Activated CD8-positive, alpha-beta memory T cell treated with anti-CD3 and anti-CD28 coated beads for 48 hours (primary cell): ENCODE measurements at regions not wholly inside any gene's neighbourhood (a gene's known extent, or its start where the extent isn't known, plus 50 kb on each side); places are given as distances from the start of the nearest gene placed in this dataset.

ENCODE experiments used
- DNase-seq, 3 experiments: peaks; one replicate each; pipeline ENCODE4 v3.0.0-alpha.2; 2020; ENCODE audit warnings: low read depth in 2 of 3, low spot score in 2 of 3

DNA sequence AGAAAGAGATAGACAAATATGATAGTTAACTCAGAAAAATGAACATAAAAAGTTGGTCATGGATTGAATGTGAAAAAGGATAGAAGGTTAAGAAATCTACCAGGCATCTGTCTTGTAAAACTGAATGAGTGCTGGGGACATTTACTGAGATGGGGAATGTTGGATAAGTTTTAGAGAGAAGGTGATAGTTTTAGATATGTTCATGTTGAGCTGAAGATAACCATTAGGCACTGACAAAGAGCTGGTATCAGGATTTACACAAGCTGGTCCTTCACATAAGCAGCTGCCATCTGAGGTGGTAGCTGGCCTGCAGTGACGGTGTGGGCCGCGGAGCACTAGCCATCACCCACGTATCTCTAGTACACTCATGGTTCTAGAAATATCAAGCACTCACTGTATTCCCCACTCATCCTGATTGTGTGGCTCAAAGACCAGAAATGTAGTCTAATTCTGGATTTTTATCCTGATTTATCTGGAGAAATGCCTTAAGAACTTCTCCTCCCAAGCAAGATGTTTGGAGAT lies 194.4 kb upstream of the KCNJ16 start:
- DNase-seq = no peak

- DNase-seq = no peak
These were observed 192.7 kb upstream of the KCNJ16 start for GRCh38 chr17:69882281-69882680.

DNA sequence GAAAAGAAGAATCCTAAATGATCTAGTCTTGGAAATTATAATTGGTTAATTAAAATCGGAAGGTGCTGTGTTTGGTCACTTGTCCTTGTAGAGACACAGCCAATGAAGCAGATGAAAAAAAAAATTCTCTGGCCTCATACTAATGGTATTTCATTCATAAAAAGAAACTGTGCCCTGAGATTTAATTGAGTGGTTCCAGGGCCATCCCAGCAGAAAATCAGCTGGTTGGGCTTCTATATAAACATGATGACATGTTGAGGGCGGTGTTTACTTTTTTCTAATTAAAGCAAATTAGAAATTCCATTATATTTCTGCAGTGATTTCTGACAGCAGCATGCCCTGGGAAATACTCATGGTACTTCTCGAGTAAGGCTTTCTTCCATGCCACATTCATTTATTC lies 191.9 kb upstream of the KCNJ16 start:
- DNase-seq = no peak

GRCh38 chr17:69884356-69884755 lies 190.7 kb upstream of the KCNJ16 start:
- DNase-seq = no peak

- no peak for DNase-seq
These were observed 190.2 kb upstream of the KCNJ16 start for GRCh38 chr17:69884846-69885245.

- DNase-seq = no peak
These were observed 176.4 kb upstream of the KCNJ16 start for GRCh38 chr17:69898601-69899000.

DNA sequence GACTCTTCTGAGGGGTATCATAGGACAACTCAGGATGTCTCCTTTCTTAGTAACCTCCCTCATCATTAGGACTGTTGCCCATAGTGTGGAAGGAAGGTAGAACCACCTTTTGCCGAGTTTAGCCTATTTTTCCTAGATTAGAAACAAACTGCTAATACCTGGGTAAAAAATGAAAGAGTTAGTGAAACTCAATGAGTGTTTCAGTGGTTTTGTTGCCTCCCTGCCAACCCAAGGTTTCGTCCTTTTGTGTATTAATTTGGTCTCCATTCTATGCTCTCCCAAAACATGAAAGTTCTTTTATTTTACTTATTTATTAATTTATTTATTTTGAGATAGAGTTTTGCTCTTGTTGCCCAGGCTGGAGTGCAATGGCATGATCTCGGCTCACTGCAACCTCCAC lies 174.9 kb upstream of the KCNJ16 start:
- no peak for DNase-seq

- DNase-seq = no peak
These were observed 174.2 kb upstream of the KCNJ16 start for GRCh38 chr17:69900829-69901228.

DNA sequence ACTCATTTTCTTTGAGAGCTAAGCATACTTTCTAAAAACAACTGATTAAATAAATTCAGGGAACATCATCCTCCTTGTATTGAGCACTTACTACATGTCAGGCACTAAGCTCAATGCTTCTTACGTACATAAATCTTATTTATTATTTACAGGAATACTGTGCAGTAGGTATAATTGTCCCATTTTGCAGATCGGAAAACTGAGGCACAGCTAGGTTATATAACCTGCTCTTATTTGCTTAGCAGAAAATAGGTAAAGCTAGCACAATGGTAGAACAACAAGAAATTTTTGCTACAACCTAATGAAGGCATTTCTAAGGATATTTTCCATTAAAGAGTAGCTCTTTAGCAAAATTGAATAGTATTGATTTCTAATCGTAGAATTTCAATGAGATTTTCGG lies 168.7 kb upstream of the KCNJ16 start:
- no peak for DNase-seq

DNA sequence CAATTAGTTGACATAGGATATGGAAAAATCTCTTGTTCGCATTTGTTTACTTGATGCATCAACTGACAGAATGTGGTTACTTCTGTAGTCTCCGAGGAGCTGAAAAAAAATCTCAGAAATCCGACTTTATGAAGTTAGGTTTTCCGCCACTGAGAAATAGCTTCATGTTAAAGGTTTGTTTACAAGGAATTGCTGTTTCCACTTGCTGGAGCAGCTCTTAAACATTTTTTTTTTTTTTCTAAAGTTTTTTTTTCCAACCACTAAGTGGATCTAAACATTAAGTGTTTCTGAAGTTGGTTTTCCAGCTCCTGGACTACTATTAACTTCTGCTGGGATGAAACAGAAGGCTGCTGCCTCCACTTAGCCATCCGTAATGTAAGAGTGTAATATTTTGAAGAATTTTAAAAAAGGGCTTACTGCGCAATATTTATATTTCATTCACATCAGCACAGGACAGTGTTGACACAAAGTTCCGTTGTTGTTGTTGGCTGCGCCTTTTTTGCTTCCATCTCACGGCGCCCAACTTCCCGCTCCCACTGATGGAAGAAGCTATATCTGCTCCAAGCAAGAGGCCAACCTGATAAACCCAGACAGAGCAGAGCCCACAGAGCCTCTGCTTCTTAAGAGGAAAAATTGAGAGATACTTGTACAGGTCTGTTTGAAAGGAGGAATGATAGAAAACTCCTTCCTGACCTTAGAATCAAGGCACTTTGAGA lies 167.7 kb upstream of the KCNJ16 start:
- no peak for DNase-seq

- DNase-seq = no peak
These were observed 166.2 kb upstream of the KCNJ16 start for GRCh38 chr17:69908626-69909368.

DNA sequence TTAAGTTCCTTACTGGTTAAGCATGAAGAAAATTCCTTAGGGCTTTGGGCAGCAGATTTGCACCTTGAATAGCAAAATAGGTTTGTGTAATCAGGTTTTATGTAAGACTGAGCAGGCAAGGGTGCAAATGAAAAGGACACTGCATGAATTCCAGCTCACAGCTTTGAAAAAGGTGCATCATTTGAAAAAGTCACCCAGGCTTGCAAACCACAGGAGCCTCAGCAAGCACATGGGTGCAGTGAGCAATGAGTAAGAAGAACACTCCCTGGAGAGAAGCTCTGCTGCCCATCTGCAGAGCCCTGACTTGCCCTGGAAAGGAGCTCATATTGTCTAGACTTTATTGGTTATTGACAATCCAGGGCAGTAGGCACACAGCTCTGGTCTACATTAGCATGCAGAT lies 165.6 kb upstream of the KCNJ16 start:
- DNase-seq = no peak

DNA sequence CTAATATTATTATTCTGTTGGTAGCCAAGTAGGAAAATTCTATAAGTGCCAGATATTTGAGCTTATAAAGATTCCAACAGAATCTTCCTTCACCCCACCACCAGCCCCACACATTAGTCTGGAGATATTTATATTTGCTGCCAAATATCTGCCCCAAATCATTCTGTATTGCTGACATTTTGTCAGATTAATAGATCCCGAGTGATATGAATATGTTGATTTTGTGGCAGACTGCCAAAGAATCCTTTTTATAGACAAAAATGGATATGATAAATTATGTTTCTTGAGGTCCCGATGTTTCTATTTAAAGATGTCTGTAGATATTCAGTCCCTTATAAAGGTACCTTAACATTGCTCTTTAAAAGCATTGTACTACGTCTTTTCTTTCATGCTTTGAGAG lies 162.2 kb upstream of the KCNJ16 start:
- DNase-seq = no peak

GRCh38 chr17:69913216-69913615 lies 161.8 kb upstream of the KCNJ16 start:
- DNase-seq = no peak

GRCh38 chr17:69913616-69914015 lies 161.4 kb upstream of the KCNJ16 start:
- no peak for DNase-seq

DNA sequence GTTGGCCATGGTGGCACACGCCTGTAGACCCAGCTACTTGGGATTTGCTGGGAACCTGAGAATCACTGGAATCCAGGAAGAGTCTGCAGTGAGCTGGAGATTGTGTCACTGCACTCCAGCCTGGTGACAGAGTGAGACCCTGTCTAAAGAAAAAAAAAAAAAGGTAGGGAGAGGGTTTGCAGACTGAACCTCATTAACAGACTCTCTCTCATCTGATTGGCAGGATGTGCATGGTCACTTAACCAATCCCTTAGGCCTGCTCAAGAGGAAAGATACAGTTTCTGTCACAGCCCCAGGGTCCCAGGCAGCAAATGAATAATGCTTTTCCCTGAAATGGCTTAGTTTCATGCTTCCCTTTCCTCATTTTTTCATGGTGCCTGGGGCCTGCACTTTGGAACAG lies 160.5 kb upstream of the KCNJ16 start:
- no peak for DNase-seq

GRCh38 chr17:69916761-69917160 lies 158.3 kb upstream of the KCNJ16 start:
- no peak for DNase-seq

DNA sequence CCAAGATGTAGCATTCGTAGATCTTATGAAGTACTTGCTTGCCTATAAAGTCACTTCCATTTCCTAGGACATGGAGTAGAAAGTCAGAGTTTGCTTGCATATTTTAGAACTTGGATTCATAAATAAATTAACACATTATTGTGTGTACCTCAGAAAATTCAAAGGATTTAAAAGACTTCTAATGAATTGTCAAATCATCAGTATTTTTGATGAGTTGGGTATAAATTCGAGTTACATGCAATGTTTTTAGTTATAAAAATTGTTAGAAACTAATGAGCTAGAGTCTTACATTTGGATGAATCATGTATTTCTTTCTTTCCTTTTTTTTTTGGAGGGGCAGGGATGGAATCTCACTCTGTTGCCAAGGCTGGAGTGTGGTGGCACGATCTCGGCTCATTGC lies 156.9 kb upstream of the KCNJ16 start:
- no peak for DNase-seq

DNA sequence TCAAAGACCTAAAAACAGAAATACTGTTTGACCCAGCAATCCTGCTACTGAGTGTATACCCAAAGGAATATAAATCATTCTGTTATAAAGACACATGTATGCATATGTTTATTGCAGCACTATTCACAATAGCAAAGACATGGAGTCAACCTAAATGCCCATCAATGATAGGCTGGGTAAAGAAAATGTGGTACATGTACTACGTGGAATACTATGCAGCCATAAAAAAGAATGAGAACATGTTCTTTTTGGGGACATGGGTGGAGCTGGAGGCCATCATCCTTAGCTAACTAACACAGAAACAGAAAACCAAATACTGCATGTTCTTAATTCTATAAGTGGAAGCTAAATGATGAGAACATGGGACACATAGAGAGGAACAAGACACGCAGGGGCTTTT lies 155.2 kb upstream of the KCNJ16 start:
- DNase-seq = no peak

DNA sequence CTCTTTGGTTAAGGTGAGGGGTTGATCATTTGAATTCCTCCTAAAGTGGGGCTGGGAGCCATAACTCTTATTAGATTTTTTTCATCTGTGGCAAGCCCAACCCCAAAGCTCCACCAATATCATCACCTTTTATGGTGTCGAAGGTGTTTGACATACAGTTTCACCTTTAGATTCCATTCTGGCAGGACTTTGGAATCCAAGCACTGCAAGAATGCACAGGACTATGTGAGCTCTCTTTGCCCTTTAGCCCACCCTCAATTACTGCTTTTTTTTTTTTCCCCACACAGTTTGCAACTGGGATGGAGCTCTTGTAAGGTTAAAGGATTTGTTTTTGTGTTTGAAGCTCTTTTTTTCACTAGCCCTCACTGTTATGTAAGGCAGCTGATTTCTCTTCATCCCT lies 154.0 kb upstream of the KCNJ16 start:
- no peak for DNase-seq

GRCh38 chr17:69928611-69929010 lies 146.4 kb upstream of the KCNJ16 start:
- DNase-seq = no peak

- no peak for DNase-seq
These were observed 138.0 kb upstream of the KCNJ16 start for GRCh38 chr17:69936996-69937395.

DNA sequence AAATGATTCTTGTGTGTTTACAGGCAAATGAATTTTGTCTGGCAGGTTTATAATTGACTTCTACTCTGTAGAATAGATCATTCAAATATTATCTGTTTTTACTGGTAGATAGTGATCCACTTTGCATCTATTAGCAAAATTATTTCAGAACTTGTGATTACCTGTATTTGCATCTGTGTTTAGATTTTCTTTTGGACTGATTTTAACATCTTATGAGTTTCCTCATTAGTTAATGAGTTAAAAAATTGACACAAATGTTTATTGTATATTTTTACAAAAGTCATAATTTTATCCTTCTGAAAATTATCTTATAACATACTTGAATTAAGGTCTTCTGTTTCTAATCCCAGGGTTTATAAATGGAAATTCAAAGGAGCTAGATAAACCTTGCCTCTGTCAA lies 132.0 kb upstream of the KCNJ16 start:
- DNase-seq = no peak
